ENCODE measurements at regions not wholly inside any gene's neighbourhood (a gene's known extent, or its start where the extent isn't known, plus 50 kb on each side); places are given as distances from the start of the nearest gene placed in this dataset.

DNA sequence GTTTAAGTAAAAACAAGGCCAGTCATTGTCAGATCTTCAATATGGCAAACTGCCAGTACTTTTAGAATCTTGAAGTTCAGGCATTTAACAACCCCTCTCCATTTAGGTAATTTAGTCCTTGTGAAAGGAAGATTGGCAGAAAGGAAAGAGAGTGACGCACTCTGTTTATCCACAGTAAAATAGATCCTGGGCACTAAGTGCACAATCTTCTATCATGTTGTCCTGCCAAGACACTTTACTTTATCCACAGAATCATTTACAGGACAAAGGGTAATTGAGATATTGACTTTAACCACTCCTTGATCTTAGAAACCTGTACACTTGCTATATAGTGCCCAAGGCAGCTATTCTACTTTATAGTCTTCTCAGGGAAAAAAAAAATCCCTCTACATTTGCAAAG, 786.4 kb upstream of the SLITRK1 start:
- TF ChIP-seq, protein P1, sequence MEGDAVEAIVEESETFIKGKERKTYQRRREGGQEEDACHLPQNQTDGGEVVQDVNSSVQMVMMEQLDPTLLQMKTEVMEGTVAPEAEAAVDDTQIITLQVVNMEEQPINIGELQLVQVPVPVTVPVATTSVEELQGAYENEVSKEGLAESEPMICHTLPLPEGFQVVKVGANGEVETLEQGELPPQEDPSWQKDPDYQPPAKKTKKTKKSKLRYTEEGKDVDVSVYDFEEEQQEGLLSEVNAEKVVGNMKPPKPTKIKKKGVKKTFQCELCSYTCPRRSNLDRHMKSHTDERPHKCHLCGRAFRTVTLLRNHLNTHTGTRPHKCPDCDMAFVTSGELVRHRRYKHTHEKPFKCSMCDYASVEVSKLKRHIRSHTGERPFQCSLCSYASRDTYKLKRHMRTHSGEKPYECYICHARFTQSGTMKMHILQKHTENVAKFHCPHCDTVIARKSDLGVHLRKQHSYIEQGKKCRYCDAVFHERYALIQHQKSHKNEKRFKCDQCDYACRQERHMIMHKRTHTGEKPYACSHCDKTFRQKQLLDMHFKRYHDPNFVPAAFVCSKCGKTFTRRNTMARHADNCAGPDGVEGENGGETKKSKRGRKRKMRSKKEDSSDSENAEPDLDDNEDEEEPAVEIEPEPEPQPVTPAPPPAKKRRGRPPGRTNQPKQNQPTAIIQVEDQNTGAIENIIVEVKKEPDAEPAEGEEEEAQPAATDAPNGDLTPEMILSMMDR (IDR thresholded peaks at IDR 0.05): no peak
- TF ChIP-seq POLR2AphosphoS5 (IDR thresholded peaks at IDR 0.05): no peak

Data from breast epithelium (tissue), 3 donors.